T-cell (primary cell): ENCODE measurements at regions not wholly inside any gene's neighbourhood (a gene's known extent, or its start where the extent isn't known, plus 50 kb on each side); places are given as distances from the start of the nearest gene placed in this dataset.

ENCODE experiments used
- ATAC-seq, 4 experiments: fragments of 200-7000 bp in 3 of 4; fragments of 150-1000 bp in 1 of 4; cut with Tn5 transposase; replicated peaks in 1 of 4; 1 replicate in 3 of 4; 2 replicates in 1 of 4; pipeline ENCODE4 v1.10.0; 2021; ENCODE audit warnings: moderate library complexity in 3 of 4, mild to moderate bottlenecking in 2 of 4, moderate number of reproducible peaks in 1 of 4
- CTCF ChIA-PET, 2 donors: fragments of 300-600 bp; sonication (Branson Sonifier 250); formaldehyde crosslinking; loops; one replicate each; lab custom pipeline; 2022; ENCODE audit warnings: antibody characterized with exemption in 2 of 2; lab: Charles Lee
- POLR2A ChIA-PET, 2 donors: fragments of 300-600 bp; sonication (Branson Sonifier 250); formaldehyde crosslinking; loops; one replicate each; lab custom pipeline; 2022; ENCODE audit warnings: antibody characterized with exemption in 2 of 2; lab: Charles Lee
- DNase-seq, 35 experiments: peaks; one replicate each; pipeline versions ENCODE4 v3.0.0 to v3.0.0-alpha.2; 2013 to 2023
- H3K27ac ChIP-seq: one replicate; pipeline ENCODE4 v1.5.1; 2013; ENCODE audit warnings: low read length
- H3K27me3 ChIP-seq, 2 experiments: replicated peaks in 1 of 2; 1 replicate in 1 of 2; 2 replicates in 1 of 2; pipeline versions ENCODE4 v1.6.1 to v1.7.0; 2013; ENCODE audit warnings: low read length in 1 of 2, mixed read lengths in 1 of 2; ENCODE audit not compliant: control insufficient read depth in 2 of 2, insufficient read depth in 2 of 2; ENCODE audit errors: extremely low read depth in 1 of 2
- H3K36me3 ChIP-seq, 2 donors: 1 replicate in 1 of 2; 2 replicates in 1 of 2; pipeline versions ENCODE4 v1.6.1 to v1.7.0; 2013; ENCODE audit warnings: low read length in 1 of 2; ENCODE audit not compliant: control insufficient read depth in 2 of 2, insufficient read depth in 1 of 2; ENCODE audit errors: extremely low read depth in 1 of 2
- H3K4me1 ChIP-seq, 2 experiments: 1 replicate in 1 of 2; 2 replicates in 1 of 2; pipeline versions ENCODE4 v1.6.1 to v1.7.0; 2013; ENCODE audit warnings: low read length in 2 of 2, mixed read lengths in 1 of 2; ENCODE audit not compliant: insufficient read depth in 2 of 2, control insufficient read depth in 1 of 2; ENCODE audit errors: extremely low read depth in 1 of 2
- H3K4me3 ChIP-seq, 2 donors: 1 replicate in 1 of 2; 2 replicates in 1 of 2; pipeline versions ENCODE4 v1.5.1 to v1.7.0; 2013; ENCODE audit warnings: mild to moderate bottlenecking in 2 of 2, low read length in 1 of 2, moderate library complexity in 1 of 2; ENCODE audit not compliant: control insufficient read depth in 1 of 2; ENCODE audit errors: extremely low read depth in 1 of 2
- H3K9me3 ChIP-seq: 2 replicates; pipeline ENCODE4 v1.7.0; 2013
- H3K27ac Mint-ChIP-seq, 2 donors: one replicate each; pipeline ENCODE4 v1.8.0; 2020 to 2021; ENCODE audit warnings: mild to moderate bottlenecking in 2 of 2, mixed read lengths in 2 of 2
- H3K27me3 Mint-ChIP-seq, 2 donors: one replicate each; pipeline ENCODE4 v1.8.0; 2021 to 2022; ENCODE audit warnings: mixed read lengths in 2 of 2
- H3K36me3 Mint-ChIP-seq: one replicate; pipeline ENCODE4 v1.8.0; 2021; ENCODE audit warnings: mixed read lengths
- H3K4me1 Mint-ChIP-seq, 3 donors: one replicate each; pipeline ENCODE4 v1.8.0; 2020 to 2022; ENCODE audit warnings: mixed read lengths in 3 of 3, mild to moderate bottlenecking in 1 of 3
- H3K4me3 Mint-ChIP-seq, 3 donors: one replicate each; pipeline ENCODE4 v1.8.0; 2020 to 2022; ENCODE audit warnings: mild to moderate bottlenecking in 3 of 3, mixed read lengths in 3 of 3, moderate library complexity in 3 of 3
- H3K9me3 Mint-ChIP-seq, 3 donors: one replicate each; pipeline ENCODE4 v1.8.0; 2020 to 2022; ENCODE audit warnings: mixed read lengths in 3 of 3
- WGBS: methylation state at CpG from one replicate; pipeline ENCODE4 v1.1.5; 2013; ENCODE audit warnings: missing lambda C conversion rate; ENCODE audit not compliant: insufficient coverage; 5-methylcytosine and 5-hydroxymethylcytosine counted together

GRCh38 chr3:13222131-13222530, 148.9 kb upstream of the IQSEC1 start:
- H3K36me3 Mint-ChIP-seq = no peaks in the 10 kb centered on the region
- no peak for DNase-seq
- Histone ChIP-seq H3K27ac (no peak overlapping the region), H3K4me1 (peaks cover 0 to 3% of the 10 kb centered on the region in 2 experiments), H3K9me3 (no peaks in the 10 kb centered on the region), H3K4me3 (no peak overlapping the region), H3K36me3 (no peaks in the 10 kb centered on the region), H3K27me3 (peaks cover 0 to 3% of the 10 kb centered on the region in 2 experiments)
- WGBS = 80% methylated on average over 2 of the region's 9 CpGs
- no peaks in the 10 kb centered on the region for H3K9me3 Mint-ChIP-seq
- peaks cover 0 to 8% (median 3%) of the 10 kb centered on the region in 3 donors for H3K4me1 Mint-ChIP-seq
- H3K27me3 Mint-ChIP-seq = peaks cover 0 to 2% of the 10 kb centered on the region in 2 donors
- ATAC-seq = no peak
- ChIA-PET POLR2A (no interaction called here), CTCF (no interaction called here)
- H3K4me3 Mint-ChIP-seq = no peak overlapping the region
- no peak overlapping the region for H3K27ac Mint-ChIP-seq

GRCh38 chr3:13221491-13222061, 148.3 kb upstream of the IQSEC1 start:
- no peaks in the 10 kb centered on the region for H3K36me3 ChIP-seq
- no peak overlapping the region for H3K4me3 ChIP-seq
- ChIA-PET POLR2A (no interaction called here), CTCF (no interaction called here)
- H3K4me3 Mint-ChIP-seq = no peak overlapping the region
- H3K27ac Mint-ChIP-seq = no peak overlapping the region
- peaks cover 0 to 2% of the 10 kb centered on the region in 2 donors for H3K27me3 Mint-ChIP-seq
- H3K27me3 ChIP-seq = peaks cover 0 to 3% of the 10 kb centered on the region in 2 experiments
- no peaks in the 10 kb centered on the region for H3K9me3 ChIP-seq
- H3K36me3 Mint-ChIP-seq = no peaks in the 10 kb centered on the region
- DNase-seq (no peak), ATAC-seq (no peak)
- H3K4me1 Mint-ChIP-seq = peaks cover 0 to 8% (median 3%) of the 10 kb centered on the region in 3 donors
- peaks cover 0 to 3% of the 10 kb centered on the region in 2 experiments for H3K4me1 ChIP-seq
- H3K27ac ChIP-seq = no peak overlapping the region
- no peaks in the 10 kb centered on the region for H3K9me3 Mint-ChIP-seq
- WGBS = 89% methylated on average over 10 of the region's 17 CpGs

- POLR2A ChIA-PET = no interaction called here
- H3K4me3 ChIP-seq = no peak overlapping the region
Observed at GRCh38 chr3:13220991-13221390, 147.8 kb upstream of the IQSEC1 start.

GRCh38 chr3:13219902-13220296, 146.7 kb upstream of the IQSEC1 start:
- ChIA-PET POLR2A (no interaction called here), CTCF (no interaction called here)
- WGBS = 79% methylated on average over 10 of the region's 10 CpGs
- H3K4me1 ChIP-seq = peaks cover 0 to 3% of the 10 kb centered on the region in 2 experiments
- no peak overlapping the region for H3K4me3 ChIP-seq
- peaks cover 0 to 2% of the 10 kb centered on the region in 2 donors for H3K27me3 Mint-ChIP-seq
- H3K4me1 Mint-ChIP-seq = peaks cover 0 to 8% (median 3%) of the 10 kb centered on the region in 3 donors
- ATAC-seq (no peak), DNase-seq (no peak)
- H3K36me3 ChIP-seq = no peaks in the 10 kb centered on the region
- no peak overlapping the region for H3K27ac ChIP-seq
- H3K9me3 ChIP-seq = no peaks in the 10 kb centered on the region
- H3K9me3 Mint-ChIP-seq = no peaks in the 10 kb centered on the region
- no peak overlapping the region for H3K27ac Mint-ChIP-seq
- H3K27me3 ChIP-seq = peaks cover 0 to 8% of the 10 kb centered on the region in 2 experiments
- H3K4me3 Mint-ChIP-seq = no peak overlapping the region
- H3K36me3 Mint-ChIP-seq = no peaks in the 10 kb centered on the region

More at GRCh38 chr3:13220991-13221390, 147.8 kb upstream of the IQSEC1 start:
- Mint-ChIP-seq H3K9me3 (no peaks in the 10 kb centered on the region), H3K27me3 (peaks cover 0 to 2% of the 10 kb centered on the region in 2 donors), H3K4me3 (no peak overlapping the region), H3K4me1 (peaks cover 0 to 8% (median 3%) of the 10 kb centered on the region in 3 donors), H3K27ac (no peak overlapping the region), H3K36me3 (no peaks in the 10 kb centered on the region)
- H3K9me3 ChIP-seq = no peaks in the 10 kb centered on the region
- ATAC-seq (no peak), DNase-seq (no peak)
- no peaks in the 10 kb centered on the region for H3K36me3 ChIP-seq
- peaks cover 0 to 3% of the 10 kb centered on the region in 2 experiments for H3K4me1 ChIP-seq
- peaks cover 0 to 3% of the 10 kb centered on the region in 2 experiments for H3K27me3 ChIP-seq
- 72% methylated on average over 6 of the region's 8 CpGs for WGBS
- H3K27ac ChIP-seq = no peak overlapping the region
- CTCF ChIA-PET = no interaction called here

- no peaks in the 10 kb centered on the region for H3K9me3 Mint-ChIP-seq
- H3K36me3 Mint-ChIP-seq = no peaks in the 10 kb centered on the region
- no peak overlapping the region for H3K27ac Mint-ChIP-seq
- ChIA-PET POLR2A (no interaction called here), CTCF (no interaction called here)
- peaks cover 0 to 3% of the 10 kb centered on the region in 2 donors for H3K27me3 Mint-ChIP-seq
- no peak overlapping the region for H3K4me3 Mint-ChIP-seq
- no peak overlapping the region for H3K4me3 ChIP-seq
- WGBS = 92% methylated on average over 5 of the region's 20 CpGs
- DNase-seq (no peak), ATAC-seq (no peak)
- H3K36me3 ChIP-seq = no peaks in the 10 kb centered on the region
- peaks cover 0 to 11% of the 10 kb centered on the region in 2 experiments for H3K27me3 ChIP-seq
- peaks cover 0 to 3% of the 10 kb centered on the region in 2 experiments for H3K4me1 ChIP-seq
- no peaks in the 10 kb centered on the region for H3K9me3 ChIP-seq
- H3K27ac ChIP-seq = no peak overlapping the region
- peaks cover 0 to 8% (median 3%) of the 10 kb centered on the region in 3 donors for H3K4me1 Mint-ChIP-seq
Observed at GRCh38 chr3:13219077-13219901, 146.1 kb upstream of the IQSEC1 start.

- Histone ChIP-seq H3K4me3 (no peak overlapping the region), H3K4me1 (peaks cover 0 to 3% of the 10 kb centered on the region in 2 experiments), H3K9me3 (no peaks in the 10 kb centered on the region), H3K27ac (no peak overlapping the region), H3K36me3 (no peaks in the 10 kb centered on the region), H3K27me3 (peaks cover 0 to 12% of the 10 kb centered on the region in 2 experiments)
- Mint-ChIP-seq H3K9me3 (no peaks in the 10 kb centered on the region), H3K4me3 (no peak overlapping the region), H3K27ac (no peak overlapping the region), H3K4me1 (peaks cover 0 to 4% (median 2%) of the 10 kb centered on the region in 3 donors), H3K36me3 (no peaks in the 10 kb centered on the region), H3K27me3 (peaks cover 0 to 6% of the 10 kb centered on the region in 2 donors)
- DNase-seq = no peak
- 58% methylated on average over 2 of the region's 4 CpGs for WGBS
- ChIA-PET POLR2A (no interaction called here), CTCF (no interaction called here)
- ATAC-seq = no peak
Observed at GRCh38 chr3:13218541-13218908, 145.3 kb upstream of the IQSEC1 start.
